Kasumi-1 (cell line): ENCODE measurements at regions not wholly inside any gene's neighbourhood (a gene's known extent, or its start where the extent isn't known, plus 50 kb on each side); places are given as distances from the start of the nearest gene placed in this dataset.
"Not testable (repeated sequence)": the region's sequence is repeated elsewhere in the genome, so short reads cannot be mapped to it uniquely, and the experiment has no call there.

Experiments
- DNase-seq, 2 experiments: peaks; one replicate each; lab custom pipeline; 2025; lab: John Stamatoyannopoulos, UW

DNA sequence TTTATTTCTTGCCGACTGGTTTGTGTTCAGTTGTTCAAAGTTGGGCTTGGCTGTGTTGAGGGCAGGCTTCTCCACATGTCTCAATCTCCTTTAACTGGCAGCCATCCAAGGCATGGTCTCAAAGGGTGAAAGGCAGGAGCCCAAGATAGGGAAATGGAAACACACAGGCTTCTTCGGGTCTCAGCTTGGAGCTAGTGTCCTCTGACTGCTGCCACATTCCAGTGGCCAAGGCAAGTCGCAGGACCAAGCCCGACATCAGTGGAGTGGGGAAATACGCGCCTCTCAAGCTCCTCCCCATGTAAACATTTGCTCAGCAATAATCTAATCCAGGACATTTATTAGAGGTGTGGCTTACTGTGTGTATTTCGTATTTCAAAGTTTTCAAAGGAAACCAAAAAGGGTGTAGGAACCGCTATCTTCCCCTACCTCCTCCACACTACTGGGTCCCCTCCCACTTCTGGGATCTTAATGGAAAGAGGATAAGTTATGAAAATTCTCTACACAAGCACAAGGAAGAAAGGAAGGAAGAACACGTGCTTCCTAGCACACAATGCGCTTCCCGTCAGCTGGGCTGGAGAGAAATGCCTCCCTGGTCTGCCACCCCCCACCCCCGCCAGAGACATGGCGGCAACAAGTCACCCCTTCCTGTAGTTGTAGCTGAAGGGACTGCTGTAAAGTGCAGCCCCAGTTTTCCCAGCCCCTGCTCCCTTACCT lies 181.7 kb downstream of the FAM43A start:
- DNase-seq = peak; percentile 21 to 22

DNA sequence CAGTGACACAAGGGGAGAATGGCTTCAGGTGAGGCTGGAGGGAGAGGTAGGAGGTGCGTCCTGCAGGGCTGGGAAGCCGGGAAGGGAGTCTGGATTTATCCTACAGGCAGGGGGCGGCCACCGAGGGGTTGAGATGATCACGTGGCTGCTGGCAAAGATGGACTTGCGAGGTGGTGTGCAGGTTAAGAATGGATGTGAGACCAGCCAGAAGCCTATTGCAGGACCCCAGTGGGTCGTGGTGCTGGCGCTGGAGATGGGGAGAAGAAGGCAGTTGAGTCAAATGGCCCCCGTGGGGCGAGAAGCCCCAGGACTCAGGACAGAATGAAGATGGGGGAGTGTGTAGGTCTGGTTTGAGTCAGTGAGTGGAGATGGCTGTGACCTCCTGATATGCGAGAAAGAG lies 183.1 kb downstream of the FAM43A start:
- DNase-seq = no peak

DNA sequence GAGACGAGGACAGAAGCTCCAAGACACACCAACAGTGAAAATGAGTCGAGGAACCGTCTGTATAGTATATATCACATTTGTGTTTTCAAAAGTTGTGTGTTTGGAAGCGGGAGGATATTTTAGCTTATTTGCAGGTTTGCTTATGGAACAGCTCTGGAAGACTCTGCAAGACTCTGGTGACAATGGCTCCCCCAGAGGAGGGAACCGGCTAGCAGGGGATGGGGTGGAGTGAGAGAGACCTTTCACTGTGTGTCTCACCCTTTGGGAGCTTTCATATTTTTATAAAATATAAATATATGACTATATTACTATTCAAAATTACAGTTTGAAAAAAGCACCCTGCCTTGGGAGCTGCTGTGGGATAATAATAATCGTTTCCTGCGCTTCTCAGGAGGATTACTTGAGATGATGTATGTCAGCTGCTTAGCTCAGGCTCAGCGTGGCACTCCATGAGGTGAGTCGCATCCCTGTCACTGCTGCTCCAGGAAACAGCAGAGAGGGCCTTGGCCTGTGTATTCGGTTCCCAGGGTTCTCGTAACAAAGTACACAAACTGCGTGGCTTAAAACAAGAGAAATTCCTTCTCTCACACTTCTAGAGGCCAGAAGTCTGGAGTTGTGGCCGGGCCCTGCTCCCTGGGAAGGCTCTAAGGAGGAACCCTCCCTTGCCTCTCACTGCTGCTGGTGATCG lies 183.9 kb downstream of the FAM43A start:
- no peak for DNase-seq

DNA sequence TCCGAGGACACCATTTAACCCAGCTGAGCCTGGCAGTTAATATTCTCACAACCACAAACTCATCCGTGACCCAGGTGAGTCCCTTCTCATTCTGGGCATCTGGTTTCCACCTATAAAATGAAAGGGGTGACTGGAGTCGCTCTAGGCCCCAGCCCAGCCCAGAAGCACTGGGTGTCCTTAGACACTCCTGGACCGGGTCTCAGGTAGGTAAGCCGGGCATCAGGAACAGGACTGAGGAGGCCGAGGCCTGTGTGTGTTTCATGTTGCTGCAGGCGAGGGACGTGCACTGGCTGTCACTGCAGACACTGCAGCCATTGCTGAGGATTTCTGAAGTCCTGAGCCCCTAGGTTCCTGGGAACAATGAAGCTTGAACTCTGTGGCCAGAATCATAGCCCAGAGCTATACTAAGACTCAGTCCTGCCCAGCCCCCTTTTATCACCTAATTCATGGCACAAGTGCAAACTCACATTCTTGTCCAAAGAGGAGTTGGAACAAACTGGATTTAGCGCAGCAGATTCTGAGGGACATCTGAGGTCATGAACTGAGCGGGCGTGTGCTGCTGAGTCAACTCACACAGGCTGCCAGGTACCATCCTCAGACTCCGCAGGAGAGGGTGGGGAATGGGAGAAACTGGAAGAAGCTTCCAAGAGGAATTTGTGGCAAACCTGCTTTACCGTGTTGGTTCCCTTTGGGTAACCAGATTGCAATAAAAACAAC lies 184.9 kb downstream of the FAM43A start:
- no peak for DNase-seq

DNA sequence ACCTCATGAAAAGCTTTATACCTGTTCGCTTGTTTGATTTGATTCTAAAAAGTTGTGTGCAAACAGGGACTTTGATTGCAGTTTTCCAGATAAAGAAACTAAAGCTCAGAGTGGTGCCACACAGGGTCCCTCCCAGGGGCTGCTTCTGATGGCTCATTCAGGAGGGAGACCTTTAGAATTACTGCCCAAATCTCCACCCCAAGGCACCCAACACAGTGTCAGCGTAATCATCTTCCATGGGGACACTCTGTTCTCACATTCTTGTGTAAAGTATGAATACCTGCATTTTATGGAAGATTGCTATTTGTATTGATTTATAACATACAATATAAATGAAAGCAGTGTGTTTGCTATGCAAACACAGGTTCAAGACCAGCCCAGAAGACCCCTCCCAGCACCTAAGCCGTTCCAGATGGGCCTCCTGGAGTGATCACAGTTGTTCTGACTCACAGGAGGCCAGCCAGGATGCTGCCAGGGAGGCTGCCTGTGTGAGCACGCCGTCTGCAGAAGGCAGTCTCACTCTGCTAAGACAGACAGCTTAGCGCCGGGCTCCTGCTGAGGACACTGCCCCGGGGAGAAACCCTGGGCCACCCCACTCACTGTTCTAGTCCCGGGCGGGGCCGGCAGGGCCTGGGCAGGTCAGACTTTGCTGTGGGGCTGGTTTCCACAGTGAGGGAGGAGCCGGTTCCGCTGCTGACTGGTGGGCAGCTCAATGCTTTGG lies 185.6 kb downstream of the FAM43A start:
- no peak for DNase-seq

DNA sequence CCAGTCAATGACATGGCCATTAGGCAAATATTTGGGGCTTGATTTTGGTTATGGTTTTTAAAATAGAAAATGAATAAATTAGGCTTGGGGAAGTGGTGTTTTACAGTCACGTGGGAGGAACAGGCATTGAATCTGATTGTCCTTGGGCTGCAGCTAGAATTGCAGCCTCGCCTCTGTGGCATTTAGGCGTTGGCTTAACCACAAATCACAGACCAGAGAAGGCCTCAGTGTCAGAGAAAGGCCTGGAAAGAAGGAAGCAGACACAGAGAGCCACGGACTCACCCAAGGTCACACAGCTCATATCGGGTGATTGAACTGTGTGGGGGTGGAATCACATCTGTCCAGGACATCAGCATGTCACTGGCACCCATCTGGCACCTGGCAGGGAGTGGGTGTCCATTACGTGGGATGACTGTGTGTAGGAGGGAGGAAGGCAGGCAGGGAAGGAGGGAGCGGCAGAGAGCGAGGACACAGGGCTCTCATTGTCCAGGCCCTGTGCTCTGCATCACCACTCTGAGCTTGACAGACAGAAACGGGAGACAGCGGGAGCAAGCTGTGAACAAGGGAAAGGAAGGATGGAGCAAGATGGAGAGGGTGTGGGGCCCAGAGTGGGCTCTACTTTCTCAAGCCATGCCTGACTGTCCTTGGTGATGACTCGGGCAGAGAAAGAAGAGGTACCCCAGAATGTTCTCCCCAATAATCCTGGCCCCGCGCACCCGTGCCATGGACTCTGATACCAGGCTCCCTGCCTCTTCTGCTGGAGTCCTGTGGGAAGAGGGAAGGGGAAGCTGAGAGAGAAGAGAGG lies 186.4 kb downstream of the FAM43A start:
- DNase-seq = no peak

DNA sequence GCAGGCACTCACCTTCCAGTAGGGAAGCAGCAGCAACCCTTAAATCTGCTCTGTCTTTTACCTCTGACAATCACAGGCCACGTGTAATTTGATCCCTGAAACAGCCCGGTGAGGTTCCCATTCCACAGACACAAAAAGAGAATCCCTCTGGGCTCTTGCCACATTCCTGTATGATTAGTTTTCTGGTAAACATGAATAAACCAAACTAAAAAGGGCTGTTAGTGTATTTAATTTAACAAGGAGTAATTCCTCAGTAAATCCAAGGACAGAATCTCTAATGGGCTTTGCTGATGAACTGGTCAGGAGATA lies 186.9 kb downstream of the FAM43A start:
- DNase-seq = no peak

DNA sequence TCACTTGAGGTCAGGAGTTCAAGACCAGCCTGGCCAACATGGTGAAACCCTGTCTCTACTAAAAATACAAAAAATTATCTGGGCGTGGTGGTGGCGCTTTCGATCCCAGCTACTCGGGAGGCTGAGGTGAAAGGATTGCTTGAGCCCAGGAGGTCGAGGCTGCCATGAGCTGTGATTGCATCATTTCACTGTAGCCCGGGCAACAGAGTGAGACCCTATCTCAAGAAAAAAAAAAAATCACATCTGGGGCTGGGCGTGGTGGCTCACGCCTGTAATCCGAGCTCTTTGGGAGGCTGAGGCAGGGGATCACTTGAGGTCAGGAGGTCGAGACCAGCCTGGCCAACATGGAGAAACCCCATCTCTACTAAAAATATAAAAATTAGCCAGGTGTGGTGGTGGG lies 187.8 kb downstream of the FAM43A start:
- DNase-seq = not testable (repeated sequence)

DNA sequence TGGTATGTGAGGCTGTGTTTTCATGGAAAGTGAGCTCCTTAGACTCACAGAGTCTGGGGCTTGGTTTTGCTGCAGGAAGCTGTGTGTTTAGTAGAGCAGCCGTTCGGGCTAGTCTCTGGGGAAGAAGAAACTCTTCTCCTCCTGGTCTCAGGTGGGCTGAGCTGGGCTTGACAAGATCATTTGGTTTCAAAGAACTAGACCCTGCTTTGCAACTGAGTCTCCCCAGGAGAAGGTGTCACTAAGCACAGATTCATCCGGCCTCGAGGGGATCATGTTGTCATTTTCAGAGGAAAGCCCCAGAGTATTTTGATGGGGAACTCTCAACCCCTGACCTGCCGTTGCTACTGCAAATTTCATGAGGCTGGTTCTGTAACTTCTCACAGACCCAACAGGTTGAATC lies 188.5 kb downstream of the FAM43A start:
- DNase-seq = no peak

DNA sequence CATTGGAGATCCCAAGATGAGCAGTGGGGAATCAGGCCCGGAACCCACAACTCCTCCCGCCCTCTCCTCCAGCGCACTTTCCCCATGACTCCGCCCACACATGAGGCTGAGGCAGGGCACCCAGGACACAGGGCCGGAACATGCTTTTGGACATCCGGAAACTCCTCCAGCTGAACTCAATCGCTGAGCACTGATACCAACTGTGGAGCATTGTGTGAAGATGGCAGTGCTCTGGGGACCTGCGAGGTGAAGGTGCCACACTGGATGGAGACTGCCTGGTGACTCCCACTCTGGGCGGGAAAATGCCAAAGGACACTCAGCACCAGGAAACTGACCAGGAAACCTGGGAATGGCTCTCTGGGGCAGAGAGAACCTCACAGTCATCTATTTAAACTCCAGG lies 189.1 kb downstream of the FAM43A start:
- no peak for DNase-seq

DNA sequence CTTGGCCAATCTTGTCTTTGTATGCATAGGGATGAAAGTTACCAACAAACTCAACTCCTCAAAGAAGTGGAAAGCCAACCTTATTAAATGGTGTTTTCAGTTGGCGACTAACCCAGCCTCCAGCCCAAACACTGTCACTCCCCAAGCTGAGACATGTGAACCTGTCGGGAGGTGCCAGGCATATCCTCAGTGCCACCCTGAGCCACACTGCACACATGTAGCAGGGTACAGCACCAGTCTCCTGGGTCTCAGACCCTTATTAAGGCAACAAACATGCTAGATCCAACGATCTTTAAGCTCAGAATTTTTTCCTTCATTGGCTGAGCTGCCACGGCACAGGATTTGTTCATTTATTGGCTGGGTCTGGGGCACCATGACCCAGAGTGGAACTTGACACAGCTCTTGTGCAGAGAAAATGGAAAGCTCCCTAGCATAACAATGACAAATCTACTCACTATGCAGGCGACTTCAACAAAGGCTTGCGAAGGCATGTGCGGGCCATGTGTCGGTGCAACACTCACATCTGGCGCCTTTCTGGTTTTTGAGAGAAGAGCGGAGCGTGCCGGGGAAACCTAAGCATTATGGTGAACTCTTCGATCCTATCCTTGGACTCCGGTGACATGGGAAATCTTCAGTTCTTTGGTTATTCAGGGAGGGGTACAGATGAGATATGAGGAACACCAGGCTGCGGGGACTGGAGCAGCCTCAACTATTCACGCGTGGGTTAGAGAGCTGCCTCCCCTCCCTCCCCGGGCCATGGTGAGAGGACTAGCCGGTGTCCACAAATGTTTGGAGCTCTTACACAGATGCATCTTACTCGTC lies 190.1 kb downstream of the FAM43A start:
- DNase-seq = no peak

DNA sequence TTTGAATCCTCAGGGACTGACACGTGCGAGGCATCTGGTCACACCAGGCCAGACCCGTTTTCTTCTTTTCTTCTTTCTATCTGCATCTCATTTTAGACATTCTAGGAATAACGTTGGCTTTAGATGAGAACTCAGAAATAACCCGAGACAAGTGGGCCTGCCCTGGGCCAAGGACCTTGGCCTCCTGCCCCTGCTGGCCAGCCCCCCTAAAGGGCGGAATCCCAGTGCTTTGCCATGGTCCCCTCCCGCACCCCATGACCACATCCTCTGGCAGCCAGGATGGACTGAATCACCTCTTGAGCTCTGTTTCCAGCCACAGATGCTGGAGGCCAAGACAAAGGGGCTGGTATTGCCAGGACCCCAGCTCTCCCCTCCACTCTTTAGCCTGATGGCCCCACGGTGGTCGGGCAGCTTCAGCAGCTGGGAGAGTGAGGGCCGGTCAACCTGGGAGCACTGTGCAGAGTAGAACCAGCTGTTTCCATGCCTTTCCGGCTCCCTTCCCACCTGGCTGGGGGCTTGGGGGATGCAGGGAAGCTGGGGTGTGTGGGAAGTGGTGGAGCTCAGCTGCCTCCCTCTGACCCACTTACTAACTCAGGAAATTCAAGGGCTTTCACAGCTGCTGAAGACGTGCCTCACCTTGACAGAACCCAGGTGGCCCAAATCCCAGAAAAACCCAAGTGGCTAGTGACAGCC lies 190.9 kb downstream of the FAM43A start:
- no peak for DNase-seq

DNA sequence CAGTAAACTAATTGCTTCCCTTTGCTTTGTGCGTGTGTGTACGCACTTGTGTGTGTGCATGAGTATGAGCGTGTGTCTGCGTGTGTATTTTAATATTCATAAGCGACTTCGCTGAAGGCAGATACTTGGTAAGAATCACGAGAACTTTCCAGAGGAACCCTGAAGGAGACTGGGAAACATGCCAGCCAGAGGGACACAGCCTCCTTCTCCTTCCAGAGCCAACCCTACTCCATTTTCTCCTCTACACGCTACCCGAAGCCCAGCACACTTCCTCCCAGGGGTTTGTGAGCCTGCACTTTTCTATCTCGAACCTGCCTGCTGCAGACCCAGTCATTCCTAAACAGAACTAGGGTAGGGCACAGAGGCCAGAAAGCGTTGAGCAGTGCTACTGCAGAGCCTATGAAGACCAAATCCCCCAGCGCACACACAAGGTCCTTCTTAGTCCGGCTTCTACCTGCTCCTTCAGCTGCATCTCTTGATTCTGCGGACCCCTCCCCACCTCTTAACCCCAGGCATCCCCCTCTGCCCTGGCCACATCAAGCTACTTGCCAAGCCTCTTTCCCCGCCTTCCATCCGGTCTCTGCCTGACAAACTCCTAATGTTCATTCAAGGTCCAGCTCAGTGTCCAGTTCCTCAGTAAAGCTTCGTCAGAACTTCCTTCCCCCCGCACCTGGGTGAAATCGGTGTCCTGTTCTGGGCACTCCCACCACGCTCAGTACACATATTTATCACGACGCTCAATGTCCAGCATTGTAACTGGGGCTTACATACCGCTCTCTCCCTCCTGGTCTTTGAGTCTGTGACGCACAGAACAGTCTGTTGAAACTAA lies 191.8 kb downstream of the FAM43A start:
- DNase-seq = no peak

DNA sequence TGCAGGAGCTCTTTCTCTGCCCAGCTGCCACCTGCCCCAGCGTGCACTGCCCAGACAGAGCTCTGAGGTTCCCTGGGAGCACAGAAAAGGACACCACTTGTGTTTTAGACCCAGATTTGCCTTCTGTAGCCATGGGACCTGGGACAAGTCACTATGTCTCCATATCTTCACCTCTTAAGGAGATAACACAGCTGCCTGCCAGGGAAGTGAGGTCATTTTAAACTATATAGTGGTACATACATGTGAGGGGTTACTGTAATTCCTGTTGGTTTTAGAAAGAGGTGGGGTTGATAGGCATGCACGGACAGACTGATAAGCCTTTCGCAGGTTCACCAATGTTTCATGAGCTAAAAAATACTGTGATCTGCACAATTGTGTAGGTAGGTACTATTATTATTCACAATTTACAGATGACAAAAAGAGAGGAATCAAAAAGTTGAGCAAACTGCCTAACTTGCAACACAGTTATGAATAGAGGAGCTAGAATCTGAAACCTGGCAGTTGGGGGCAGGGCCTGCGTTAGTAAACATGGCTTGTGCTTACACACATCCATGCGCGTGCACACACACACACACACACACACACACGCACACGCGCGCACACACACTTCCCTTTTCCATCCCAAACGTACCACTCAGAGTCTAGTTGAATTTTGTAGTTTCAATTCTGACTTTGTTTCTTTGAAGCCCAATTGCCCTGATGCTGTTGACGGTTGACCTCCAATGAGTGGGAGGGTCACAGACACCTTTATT lies 193.6 kb downstream of the FAM43A start:
- peak; percentile 51 to 67 for DNase-seq

DNA sequence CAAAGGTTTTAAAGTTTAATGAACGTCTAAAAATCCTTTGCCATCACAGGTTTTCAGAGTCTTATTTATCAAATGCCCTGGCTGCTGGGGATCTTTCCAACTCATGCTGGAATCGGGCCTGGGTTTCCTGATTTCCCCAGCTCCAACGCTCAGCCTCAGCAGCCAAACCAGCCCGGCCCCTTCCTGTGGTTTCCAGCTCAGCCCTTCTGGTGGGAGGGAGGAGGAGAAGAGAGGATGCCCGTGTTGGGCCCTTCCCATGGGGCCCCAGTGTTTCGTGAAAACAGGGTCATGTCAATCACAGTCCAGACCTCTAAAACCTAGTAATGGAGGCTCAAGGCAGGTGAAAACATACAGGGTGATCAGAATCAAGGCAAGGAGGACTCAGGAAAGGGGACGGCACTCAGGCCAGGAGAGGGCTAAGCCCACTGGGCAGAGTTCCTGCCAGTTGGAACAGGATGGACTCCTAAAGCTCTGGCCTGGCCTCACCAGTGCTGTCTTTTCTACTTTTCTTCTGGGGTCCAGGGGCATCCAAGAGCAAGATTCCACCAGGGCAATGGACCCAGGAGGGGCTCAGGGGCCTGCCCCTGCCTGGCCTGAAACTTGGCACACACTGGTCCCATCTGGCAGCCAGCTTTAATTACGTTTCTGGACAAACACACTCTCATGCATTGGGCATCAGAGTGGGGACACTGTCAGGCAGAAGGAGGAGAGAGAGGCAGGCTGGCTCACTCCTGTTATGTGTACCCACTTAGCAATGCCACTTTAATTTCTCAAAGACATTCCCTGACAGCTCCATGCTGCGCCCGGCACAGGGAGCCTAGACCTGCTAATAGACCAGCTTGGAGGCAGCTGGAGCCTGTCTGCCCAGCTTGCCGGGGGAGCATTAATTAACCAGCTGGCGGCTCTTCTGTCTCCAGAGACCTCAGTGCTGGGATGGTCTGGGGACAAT lies 194.6 kb downstream of the FAM43A start:
- peak; percentile 82 to 87 for DNase-seq

DNA sequence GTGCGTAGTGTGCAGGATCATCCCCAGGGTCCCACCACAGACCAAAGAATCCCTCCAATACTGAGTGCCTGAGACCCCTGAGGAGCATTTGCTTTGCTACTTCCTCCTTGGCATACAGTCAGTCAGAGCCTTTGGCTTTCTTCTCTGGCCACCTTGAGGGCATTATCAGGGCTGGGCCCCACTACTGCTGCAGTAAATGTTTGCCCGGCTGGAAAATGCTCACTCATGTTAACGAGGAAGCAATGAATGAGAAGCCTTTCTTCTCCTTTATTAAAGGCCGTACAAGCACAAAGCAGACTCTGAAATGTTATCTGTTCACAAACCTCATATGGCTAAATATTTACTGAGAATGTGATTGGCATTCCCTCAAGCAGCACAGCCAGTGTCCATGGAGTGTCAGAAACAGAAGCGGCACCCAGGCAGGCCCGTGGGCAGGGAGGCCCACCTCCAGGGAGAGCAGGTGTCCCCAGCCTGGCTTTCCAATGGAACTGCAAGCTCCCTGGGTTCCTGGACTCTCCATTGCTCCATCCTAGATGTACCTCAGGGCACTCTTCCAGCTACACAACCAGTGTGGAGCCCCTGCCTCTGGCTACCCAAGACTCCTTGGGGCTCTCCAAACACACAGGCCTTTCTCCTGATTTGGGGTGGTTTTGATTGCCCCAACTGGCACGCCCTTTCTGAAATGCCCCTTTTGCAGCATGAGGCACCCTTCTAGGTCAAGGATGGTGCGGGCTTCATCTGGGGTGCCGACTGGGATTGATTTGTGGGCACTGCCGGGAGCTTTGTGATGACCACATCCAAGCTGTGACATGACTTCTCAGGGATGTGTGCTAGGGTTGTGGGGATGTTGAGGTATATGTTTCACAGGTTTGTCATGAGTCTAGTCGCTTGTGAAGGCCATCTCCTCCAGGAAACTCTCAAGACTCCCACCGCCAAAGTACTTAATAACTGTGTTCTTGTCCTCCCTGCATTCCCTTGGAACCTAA lies 195.6 kb downstream of the FAM43A start:
- no peak for DNase-seq
